GM21360 (cell line): ENCODE measurements at regions not wholly inside any gene's neighbourhood (a gene's known extent, or its start where the extent isn't known, plus 50 kb on each side); places are given as distances from the start of the nearest gene placed in this dataset.

Source experiments
- ATAC-seq: cut with Tn5 transposase; IDR thresholded peaks from one replicate; pipeline ENCODE4 v1.9.1; 2021; ENCODE audit warnings: mild to moderate bottlenecking, moderate library complexity; ENCODE audit not compliant: unreplicated experiment

- ATAC-seq, result no peak
Observed at GRCh38 chr3:116767726-116768125, 58.1 kb downstream of the TUSC7 start.

GRCh38 chr3:116770815-116771450, 61.4 kb downstream of the TUSC7 start:
- peak; percentile 99 for ATAC-seq

- ATAC-seq, result no peak
Observed at GRCh38 chr3:116776880-116777785, 67.6 kb downstream of the TUSC7 start.

DNA sequence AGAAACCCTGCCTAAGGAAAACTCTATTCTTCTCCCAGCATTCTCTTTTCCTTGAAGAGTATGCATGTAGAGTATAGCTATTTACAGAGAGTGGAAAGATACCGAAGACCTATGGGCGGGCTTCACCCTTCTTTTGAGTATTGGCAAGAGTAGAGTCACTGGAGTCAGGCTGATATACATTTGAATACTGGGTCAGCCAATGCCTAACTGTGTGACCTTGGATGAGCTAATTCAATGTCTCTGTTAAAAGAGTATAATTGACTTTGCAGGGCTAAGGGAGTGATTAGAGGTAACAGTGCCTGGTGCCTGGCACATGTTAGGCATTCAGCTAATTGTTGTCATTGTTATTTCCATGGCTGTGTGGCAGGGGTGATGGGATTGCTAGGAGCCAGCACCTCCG, 75.6 kb downstream of the TUSC7 start:
- ATAC-seq, result no peak

- ATAC-seq, result no peak
Observed at GRCh38 chr3:116802651-116803050, 93.1 kb downstream of the TUSC7 start.

DNA sequence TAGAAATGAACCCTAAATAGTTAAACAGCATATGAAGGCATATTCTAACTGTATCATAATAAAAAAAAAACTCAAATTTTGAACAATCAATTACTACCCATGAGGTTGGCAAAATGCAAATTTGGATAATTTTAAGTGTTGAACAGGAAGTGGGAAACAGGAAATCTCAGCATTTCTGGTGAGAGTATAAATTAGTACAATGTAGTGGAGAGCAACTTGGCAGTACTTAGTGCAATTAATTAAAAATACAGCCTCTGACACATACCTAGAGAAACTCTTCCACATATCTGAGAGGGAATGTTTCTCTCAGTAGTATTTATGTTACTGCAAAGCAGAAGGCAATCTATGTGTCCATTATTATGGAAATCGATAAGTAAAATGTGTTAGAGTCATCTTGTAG, 96.8 kb downstream of the TUSC7 start:
- ATAC-seq, result no peak

GRCh38 chr3:116808725-116809124, 99.1 kb downstream of the TUSC7 start:
- ATAC-seq, result no peak

GRCh38 chr3:116809208-116809607, 99.6 kb downstream of the TUSC7 start:
- ATAC-seq, result no peak

DNA sequence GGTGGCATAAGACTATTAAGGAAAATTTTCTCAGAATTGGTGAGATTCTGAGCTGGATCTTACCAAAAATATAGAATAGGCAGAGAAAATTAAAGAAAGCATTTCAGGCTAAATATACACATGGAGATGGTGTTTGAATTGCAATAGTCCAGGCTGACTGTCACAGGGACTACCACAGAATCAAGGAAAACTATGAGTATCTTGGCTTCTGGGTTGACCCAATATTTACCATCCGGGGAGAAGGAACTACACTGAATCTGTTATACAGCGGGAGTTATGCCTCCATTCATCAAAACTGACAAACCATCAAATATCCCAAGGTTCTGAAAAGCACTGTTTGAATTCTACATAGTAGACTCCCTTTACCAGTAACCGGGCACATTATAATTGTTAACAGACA, 102.2 kb downstream of the TUSC7 start:
- ATAC-seq, result no peak

DNA sequence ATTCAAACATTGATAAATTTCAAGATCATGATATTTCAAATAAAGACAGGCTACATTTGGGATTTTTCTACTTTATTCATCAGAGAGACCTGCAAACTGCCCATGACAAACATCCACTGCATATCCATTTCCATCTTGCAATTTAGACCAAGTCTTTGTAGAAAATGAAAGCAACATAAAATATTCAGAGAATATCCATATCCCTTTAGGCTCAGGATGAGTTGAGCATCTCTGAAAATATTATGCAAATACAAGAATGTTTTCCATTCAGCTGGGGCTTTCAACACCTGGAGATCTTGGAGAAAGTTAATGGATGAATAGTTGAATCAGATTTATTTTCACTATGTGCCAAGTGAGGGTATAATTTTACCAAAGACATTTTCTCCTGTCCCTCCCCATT, 103.4 kb downstream of the TUSC7 start:
- no peak for ATAC-seq

- no peak for ATAC-seq
Observed at GRCh38 chr3:116815321-116815720, 105.7 kb downstream of the TUSC7 start.

DNA sequence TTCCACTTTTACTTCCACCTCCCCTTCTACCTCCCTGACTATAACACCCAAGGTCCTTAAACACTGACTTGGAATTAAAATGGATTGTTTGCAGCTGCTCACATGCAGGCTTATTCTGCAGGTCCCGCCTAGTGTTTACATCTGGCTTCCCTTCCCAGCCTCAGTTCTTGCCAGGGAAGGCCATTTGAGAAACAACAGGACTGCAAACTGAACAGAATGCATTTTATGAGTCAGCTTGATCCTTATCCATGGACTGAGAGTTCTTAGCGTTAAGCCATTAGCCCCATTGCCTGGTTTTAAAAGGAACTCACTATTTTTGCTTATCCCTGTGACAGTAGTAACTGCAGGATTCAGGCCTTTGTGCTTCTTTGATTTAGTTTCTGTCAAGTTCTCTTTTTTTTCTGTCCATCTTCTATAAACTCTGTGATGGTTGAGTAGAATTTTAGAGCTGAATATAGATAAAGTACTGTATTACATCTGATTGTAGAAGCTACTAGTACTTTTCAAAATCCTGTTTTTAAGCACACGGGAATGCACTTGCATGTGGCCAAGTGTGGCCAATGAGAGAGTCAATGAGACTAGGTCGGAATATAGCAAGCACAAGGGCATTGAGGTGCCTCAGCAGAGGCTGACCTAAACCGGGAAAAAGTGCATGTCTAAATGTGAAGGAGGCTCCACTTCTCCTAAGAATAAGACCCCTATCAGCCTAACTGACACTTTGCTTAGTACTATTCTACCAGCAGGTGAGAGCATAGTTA, 106.4 kb downstream of the TUSC7 start:
- no peak for ATAC-seq

DNA sequence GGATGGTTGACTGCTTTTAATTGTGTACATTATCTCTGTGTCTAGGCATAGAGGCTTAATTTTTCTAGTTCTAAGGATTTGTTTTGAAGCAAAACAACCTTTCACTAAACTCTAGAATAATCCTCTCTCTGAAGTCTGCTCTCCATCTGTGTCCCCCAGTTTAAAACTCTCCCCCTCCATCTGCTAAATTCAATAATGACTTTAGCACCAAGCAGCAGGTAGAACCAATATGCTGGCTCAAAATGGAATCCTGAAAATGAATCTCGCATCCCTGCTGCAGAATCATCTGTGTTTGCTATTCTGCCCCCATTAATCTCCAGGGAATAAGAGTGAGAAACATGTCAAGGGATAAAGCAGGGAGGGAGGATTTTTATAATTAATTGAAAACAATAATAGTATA, 111.8 kb downstream of the TUSC7 start:
- no peak for ATAC-seq

DNA sequence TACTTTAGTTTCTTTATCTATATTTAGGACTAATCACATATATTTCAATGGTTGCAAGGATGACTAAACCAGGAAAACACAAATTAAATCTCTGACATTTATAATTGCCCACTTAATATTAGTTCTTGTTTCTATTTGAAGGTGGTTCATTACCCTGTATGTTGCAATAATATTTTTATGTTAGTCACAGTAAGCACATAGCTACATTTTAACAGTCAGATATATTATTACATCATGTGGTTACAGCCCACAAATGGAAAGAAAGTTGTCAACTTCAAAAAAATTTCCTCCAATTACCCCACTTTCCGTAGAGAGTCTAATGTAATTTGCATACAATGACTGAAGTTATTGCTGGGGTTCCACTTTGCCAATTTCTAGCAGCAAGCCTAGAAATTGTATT, 114.6 kb downstream of the TUSC7 start:
- no peak for ATAC-seq

GRCh38 chr3:116833202-116833601, 123.6 kb downstream of the TUSC7 start:
- no peak for ATAC-seq

DNA sequence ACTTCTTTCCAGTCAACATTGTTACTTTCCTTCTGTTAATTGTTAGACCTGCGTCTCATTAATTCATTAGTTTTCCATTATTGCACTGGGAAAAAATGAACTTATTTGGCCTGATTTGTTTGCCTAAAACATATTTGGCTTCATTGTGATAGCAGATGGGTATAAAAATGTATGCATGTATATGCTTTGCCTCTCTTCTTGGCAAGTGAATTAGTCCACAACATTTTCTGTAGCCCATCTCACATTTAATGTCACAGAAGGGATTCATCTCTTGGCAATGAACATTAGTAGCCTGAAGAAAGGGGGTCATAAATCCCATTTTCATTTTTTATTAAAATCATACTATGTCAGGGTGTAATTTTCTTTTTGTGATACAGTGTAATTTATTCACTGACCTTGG, 125.2 kb downstream of the TUSC7 start:
- ATAC-seq, result no peak

- no peak for ATAC-seq
Observed at GRCh38 chr3:116835658-116836057, 126.1 kb downstream of the TUSC7 start.

DNA sequence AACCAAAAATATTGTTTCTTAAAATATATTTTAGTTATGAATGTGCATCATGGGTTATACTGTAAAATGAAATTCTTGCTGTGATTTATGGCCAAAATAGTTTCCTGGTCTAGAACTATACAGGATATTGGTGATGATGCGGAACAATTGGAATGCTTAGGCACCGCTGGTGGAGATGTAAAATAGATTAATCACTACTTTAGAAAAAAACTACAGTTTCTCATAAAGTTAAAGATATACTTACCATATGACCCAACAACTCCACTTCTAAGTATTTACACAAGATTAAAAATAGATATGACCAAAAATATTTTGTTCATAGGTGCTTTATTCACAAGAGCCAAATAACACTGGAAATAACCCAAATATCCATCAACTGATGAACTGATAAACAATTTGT, 126.7 kb downstream of the TUSC7 start:
- no peak for ATAC-seq

DNA sequence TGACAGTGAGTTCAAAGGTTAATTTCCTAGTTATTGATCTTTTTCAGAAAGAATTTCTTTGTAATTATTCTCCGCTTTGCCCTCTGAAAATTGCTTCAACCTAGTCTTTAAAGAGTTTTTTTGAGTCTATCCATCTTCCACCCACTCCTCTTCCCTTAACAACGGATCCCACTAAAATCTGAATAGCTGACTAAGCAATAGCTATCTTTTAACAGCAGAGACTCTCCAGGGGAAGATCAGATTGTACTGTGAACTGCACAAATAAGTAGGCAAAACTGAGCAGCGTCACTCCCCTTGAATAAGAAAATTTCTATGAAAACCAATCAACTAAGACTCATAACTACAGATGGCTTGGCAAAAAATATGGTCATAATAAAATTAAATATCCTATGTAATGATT, 127.9 kb downstream of the TUSC7 start:
- ATAC-seq, result no peak

DNA sequence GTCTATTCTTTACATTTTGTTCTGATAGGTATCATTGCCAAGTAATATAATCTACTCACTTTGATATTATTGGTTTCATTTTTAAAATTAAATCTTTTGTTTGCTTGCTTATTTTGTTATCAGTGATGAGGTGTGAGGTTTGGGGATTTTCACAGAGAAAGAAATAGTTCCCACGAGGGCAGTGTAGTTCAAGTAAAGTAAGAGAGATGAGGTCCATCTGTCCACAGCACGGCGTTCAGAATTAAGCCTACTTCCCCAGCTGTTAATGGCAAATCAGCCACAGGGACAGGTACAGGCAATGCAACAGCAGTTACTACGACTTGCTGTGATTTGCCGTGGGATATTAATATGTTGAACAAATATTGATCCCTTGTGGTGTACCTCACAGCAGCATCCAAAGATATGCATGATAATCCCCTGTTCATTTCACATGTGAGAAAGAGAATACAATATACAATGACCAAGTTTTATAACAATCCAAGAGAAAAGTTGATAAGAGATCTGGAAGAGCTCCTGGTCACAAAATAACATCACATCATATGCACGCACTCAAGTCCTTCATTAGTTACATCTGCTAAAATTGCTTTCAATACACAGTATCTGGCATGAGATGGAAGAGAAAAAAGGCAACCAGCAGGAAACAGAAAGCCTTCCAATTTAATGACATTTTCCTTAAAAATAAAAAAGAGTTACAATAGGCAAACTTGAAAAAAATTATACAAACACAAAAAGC, 131.6 kb downstream of the TUSC7 start:
- no peak for ATAC-seq
